ENCODE measurements at regions not wholly inside any gene's neighbourhood (a gene's known extent, or its start where the extent isn't known, plus 50 kb on each side); places are given as distances from the start of the nearest gene placed in this dataset.

- no peak for DNase-seq (ENCODE audit: low read depth)
- TF ChIP-seq, protein P1, sequence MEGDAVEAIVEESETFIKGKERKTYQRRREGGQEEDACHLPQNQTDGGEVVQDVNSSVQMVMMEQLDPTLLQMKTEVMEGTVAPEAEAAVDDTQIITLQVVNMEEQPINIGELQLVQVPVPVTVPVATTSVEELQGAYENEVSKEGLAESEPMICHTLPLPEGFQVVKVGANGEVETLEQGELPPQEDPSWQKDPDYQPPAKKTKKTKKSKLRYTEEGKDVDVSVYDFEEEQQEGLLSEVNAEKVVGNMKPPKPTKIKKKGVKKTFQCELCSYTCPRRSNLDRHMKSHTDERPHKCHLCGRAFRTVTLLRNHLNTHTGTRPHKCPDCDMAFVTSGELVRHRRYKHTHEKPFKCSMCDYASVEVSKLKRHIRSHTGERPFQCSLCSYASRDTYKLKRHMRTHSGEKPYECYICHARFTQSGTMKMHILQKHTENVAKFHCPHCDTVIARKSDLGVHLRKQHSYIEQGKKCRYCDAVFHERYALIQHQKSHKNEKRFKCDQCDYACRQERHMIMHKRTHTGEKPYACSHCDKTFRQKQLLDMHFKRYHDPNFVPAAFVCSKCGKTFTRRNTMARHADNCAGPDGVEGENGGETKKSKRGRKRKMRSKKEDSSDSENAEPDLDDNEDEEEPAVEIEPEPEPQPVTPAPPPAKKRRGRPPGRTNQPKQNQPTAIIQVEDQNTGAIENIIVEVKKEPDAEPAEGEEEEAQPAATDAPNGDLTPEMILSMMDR (conservative IDR thresholded peaks at IDR 0.05; ENCODE audit: low read depth, low read length) = no peak
- no peak overlapping the region for H3K4me3 ChIP-seq (ENCODE audit: low read depth, low read length)
Observed at GRCh38 chr10:64497306-64497705, 976.1 kb downstream of the REEP3 start.

DNA sequence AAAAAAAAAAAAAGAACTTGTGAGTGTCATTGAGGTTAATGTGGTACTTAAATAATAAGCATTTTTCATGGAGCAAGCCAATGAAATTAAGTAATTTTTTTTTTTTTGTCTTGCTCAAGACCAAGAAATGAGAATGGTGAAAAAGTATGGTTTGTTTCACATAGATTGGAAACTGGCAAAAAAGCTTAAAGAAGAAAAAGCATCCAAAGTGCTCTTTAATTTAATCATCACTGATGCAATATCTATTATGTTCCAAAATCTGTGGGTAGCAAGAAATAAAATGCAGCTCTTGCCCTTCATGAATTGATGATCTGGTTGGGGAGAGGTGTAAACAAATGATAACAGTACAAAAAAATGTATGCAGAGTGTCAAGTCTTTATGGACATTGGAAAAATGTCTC, 980.6 kb downstream of the REEP3 start:
- no peak for DNase-seq (ENCODE audit: low read depth)
- TF ChIP-seq, protein P1 (conservative IDR thresholded peaks at IDR 0.05; ENCODE audit: low read depth, low read length) = no peak
- H3K4me3 ChIP-seq (ENCODE audit: low read depth, low read length) = no peak overlapping the region

GRCh38 chr10:64502936-64503335, 981.7 kb downstream of the REEP3 start:
- DNase-seq (ENCODE audit: low read depth) = no peak
- TF ChIP-seq, protein P1 (conservative IDR thresholded peaks at IDR 0.05; ENCODE audit: low read depth, low read length) = no peak
- H3K4me3 ChIP-seq (ENCODE audit: low read depth, low read length) = no peak overlapping the region

DNA sequence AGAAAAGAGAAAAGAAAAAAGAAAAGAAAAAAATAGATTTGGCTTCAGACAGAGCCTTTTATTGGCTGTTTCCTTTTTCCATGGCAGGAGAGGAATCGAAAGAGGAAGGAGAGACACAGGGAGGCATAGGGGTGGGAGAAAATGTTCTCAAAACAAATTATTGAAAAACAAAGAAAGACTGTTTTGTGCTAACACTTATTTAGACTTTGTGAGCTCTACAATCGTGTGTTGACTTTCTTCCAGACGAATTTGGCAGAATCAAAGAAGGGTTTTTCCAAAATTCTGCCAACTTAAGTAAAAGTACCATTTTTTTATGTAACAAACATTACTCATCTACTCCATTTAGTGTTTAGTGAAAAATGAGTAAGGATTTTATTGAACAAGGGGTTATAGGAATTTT, 982.2 kb downstream of the REEP3 start:
- TF ChIP-seq, protein P1 (conservative IDR thresholded peaks at IDR 0.05; ENCODE audit: low read depth, low read length) = no peak
- no peak for DNase-seq (ENCODE audit: low read depth)
- no peak overlapping the region for H3K4me3 ChIP-seq (ENCODE audit: low read depth, low read length)

- H3K4me3 ChIP-seq (ENCODE audit: low read depth, low read length) = no peak overlapping the region
- TF ChIP-seq, protein P1 (conservative IDR thresholded peaks at IDR 0.05; ENCODE audit: low read depth, low read length) = no peak
- DNase-seq (ENCODE audit: low read depth) = no peak
Observed at GRCh38 chr10:64505501-64505900, 984.3 kb downstream of the REEP3 start.

DNA sequence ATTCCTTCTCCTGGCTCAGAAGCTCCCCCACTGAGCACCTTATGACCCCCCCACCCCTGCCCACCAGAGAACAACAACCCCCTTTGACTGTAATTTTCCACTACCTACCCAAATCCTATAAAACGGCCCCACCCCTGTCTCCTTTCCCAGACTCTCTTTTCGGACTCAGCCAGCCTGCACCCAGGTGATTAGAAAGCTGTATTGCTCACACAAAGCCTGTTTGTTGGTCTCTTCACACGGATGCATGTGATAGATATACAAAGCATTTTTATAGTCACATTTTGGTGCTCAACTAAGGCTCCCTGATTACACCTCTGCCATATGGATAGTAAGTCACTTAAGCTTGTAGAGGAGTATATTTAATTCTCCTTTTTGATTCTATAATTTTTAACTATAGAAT, 985.8 kb downstream of the REEP3 start:
- TF ChIP-seq, protein P1 (conservative IDR thresholded peaks at IDR 0.05; ENCODE audit: low read depth, low read length) = no peak
- no peak for DNase-seq (ENCODE audit: low read depth)
- H3K4me3 ChIP-seq (ENCODE audit: low read depth, low read length) = no peak overlapping the region

- H3K4me3 ChIP-seq (ENCODE audit: low read depth, low read length) = no peak overlapping the region
- DNase-seq (ENCODE audit: low read depth) = no peak
- TF ChIP-seq, protein P1 (conservative IDR thresholded peaks at IDR 0.05; ENCODE audit: low read depth, low read length) = no peak
Observed at GRCh38 chr10:64507651-64508028, 986.4 kb downstream of the REEP3 start.

Data from choroid plexus epithelial cell (primary cell).